ENCODE measurements at regions not wholly inside any gene's neighbourhood (a gene's known extent, or its start where the extent isn't known, plus 50 kb on each side); places are given as distances from the start of the nearest gene placed in this dataset.

DNA sequence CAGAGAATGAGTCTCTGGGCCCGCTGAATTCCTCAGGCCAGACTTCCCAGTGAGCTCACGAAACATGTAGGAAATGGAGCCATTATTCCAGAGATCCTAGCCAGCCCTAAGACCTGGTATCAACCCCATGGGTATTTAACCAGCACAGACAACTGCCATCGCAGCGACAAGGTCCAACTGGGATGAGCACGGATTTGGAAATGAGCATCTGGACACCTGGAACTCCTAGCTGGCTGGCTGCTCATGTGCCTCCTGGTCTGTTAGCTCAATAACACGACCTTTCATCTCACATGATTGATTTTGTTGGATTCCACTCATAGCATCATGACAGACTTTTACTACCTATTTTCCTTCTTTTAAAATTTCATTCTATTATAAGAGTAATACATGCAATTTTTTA, 51.0 kb downstream of the POU3F3 start:
- no peaks in the 10 kb centered on the region for H3K9me3 ChIP-seq
- no peak for FAIRE-seq
- WGBS, 2 donors = 67 to 68% methylated on average over 6 of the region's 6 CpGs
- no peak overlapping the region for H3K27ac ChIP-seq
- H3K4me3 ChIP-seq = no peak overlapping the region
- TF ChIP-seq, protein P1, sequence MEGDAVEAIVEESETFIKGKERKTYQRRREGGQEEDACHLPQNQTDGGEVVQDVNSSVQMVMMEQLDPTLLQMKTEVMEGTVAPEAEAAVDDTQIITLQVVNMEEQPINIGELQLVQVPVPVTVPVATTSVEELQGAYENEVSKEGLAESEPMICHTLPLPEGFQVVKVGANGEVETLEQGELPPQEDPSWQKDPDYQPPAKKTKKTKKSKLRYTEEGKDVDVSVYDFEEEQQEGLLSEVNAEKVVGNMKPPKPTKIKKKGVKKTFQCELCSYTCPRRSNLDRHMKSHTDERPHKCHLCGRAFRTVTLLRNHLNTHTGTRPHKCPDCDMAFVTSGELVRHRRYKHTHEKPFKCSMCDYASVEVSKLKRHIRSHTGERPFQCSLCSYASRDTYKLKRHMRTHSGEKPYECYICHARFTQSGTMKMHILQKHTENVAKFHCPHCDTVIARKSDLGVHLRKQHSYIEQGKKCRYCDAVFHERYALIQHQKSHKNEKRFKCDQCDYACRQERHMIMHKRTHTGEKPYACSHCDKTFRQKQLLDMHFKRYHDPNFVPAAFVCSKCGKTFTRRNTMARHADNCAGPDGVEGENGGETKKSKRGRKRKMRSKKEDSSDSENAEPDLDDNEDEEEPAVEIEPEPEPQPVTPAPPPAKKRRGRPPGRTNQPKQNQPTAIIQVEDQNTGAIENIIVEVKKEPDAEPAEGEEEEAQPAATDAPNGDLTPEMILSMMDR (IDR thresholded peaks at IDR 0.05) = no peak
- H3K27me3 ChIP-seq = peaks cover 0 to 3% (median 0%) of the 10 kb centered on the region in 4 donors
- intact Hi-C loops (cut with DNase I) = no loop called here
- H3K4me1 ChIP-seq = no peaks in the 10 kb centered on the region
- no peak for DNase-seq
- no peak for ATAC-seq
- H3K36me3 ChIP-seq = no peaks in the 10 kb centered on the region

DNA sequence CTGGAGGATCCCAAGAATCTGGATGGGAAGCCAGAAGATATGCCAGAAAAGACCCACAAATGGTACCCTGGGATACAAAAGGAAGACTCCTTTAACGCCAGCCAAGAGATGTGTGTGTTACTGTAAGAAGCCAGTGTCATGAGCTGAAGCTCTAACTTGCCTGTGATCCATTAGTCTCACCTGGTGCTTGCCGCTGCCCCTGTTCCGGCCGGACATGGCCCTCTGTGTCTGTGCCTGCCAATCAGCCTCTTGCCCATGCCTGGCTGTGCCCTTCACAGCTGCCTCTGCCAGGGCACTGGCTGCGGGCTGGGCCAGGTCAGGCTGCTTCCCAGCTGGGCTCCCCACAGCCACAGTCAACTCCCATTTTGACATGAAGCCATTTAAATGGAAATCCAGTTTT, 55.4 kb downstream of the POU3F3 start:
- FAIRE-seq (no peak), DNase-seq (no peak), ATAC-seq (no peak)
- no peaks in the 10 kb centered on the region for H3K4me1 ChIP-seq
- intact Hi-C loops (cut with DNase I) = no loop called here
- TF ChIP-seq, protein P1 (IDR thresholded peaks at IDR 0.05) = no peak
- no peak overlapping the region for H3K4me3 ChIP-seq
- H3K27ac ChIP-seq = no peak overlapping the region
- no peaks in the 10 kb centered on the region for H3K9me3 ChIP-seq
- no peaks in the 10 kb centered on the region for H3K36me3 ChIP-seq
- peaks cover 0 to 3% (median 0%) of the 10 kb centered on the region in 4 donors for H3K27me3 ChIP-seq
- 78 to 85% methylated on average over 5 of the region's 5 CpGs for WGBS, 2 donors

DNA sequence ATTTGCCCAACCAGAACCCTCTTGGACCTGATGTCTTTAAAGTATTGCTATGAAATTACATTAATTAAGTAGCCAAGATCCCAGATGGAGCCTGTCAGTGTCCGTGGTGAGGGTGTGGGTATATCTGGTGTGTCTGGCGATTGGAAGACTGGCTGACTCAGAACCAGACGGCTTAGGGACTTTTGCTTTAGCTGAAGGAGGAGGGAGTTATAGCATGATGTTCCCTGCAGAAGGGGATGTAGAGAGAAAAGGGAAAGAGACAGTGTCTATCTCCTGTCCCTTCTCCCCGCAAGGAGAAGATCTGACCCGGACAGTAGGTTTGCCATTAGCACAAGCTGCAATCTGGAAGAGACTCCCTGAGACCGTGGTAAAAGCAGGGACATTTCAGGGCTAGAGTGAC, 60.6 kb downstream of the POU3F3 start:
- Histone ChIP-seq H3K36me3 (no peaks in the 10 kb centered on the region), H3K27ac (no peak overlapping the region), H3K4me3 (no peak overlapping the region), H3K4me1 (no peaks in the 10 kb centered on the region), H3K9me3 (no peaks in the 10 kb centered on the region), H3K27me3 (peaks cover 0 to 3% (median 0%) of the 10 kb centered on the region in 4 donors)
- TF ChIP-seq, protein P1 (IDR thresholded peaks at IDR 0.05) = no peak
- FAIRE-seq (no peak), ATAC-seq (no peak), DNase-seq (no peak)
- 53 to 69% methylated on average over 6 of the region's 6 CpGs for WGBS, 2 donors
- intact Hi-C loops (cut with DNase I) = no loop called here

DNA sequence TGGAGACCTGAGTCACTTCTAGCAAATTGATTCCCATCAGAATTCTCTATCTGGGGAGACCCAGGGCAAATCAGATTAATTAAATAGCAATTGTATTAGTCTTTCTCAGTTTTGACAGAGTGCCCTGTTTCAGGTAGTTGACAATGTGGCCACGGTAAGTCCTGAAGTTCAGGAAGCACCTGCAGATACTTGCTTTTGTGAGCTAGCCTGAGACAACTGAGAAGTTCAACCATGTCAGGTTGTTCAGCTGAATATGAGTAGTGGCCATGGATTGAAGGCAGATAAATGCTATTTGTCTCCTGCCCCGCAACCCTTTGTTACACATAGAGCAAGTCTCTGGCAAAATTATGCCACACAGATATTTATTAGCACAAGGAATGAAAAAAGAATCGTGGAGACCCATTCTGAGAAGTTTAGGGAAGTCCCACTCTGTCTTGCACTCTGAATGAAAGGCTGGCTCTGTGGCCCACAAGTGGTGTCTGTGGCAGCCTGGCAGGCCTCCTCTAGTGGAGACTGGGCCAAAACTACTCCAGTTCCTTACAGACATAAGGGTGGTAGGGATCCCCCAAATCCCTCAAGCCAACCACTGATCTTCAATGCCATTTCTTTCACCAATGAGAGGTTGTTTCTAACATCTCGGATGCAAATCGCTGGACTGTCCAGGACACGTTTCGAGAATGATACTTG, 61.3 kb downstream of the POU3F3 start:
- DNase-seq = no peak
- ATAC-seq = no peak
- intact Hi-C loops (cut with DNase I) = no loop called here
- no peak for FAIRE-seq
- TF ChIP-seq, protein P1 (IDR thresholded peaks at IDR 0.05) = no peak
- no peak overlapping the region for H3K27ac ChIP-seq
- 73 to 88% methylated on average over 7 of the region's 7 CpGs for WGBS, 2 donors
- H3K9me3 ChIP-seq = no peaks in the 10 kb centered on the region
- H3K27me3 ChIP-seq = no peaks in the 10 kb centered on the region
- H3K4me1 ChIP-seq = no peaks in the 10 kb centered on the region
- no peaks in the 10 kb centered on the region for H3K36me3 ChIP-seq
- H3K4me3 ChIP-seq = no peak overlapping the region

DNA sequence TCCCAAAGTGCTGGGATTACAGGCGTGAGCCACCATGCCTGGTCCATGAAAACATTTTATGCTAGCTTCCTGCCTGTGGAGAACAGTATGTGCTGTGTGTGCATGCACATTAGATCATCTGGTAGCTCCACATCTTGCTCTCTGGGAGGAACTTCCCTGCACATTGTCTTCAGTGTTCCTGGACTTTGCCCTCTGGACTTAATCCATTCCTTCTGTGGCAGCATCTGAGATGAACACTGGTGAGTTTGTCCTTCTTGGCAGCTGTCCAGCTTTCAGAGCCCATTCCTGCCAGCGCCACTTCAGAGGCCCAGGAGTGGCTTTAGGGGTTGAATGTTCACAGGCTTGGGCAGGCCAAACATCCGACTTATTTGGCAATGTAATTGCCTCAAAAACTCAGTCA, 65.2 kb downstream of the POU3F3 start:
- intact Hi-C loops (cut with DNase I) = no loop called here

More for the DNA sequence above, 65.2 kb downstream of the POU3F3 start:
- TF ChIP-seq, protein P1 (IDR thresholded peaks at IDR 0.05) = no peak
- Histone ChIP-seq H3K9me3 (no peaks in the 10 kb centered on the region), H3K36me3 (no peaks in the 10 kb centered on the region), H3K27ac (no peak overlapping the region), H3K4me1 (no peaks in the 10 kb centered on the region), H3K4me3 (no peak overlapping the region), H3K27me3 (no peaks in the 10 kb centered on the region)
- no peak for FAIRE-seq
- DNase-seq = no peak
- 47 to 53% methylated on average over 3 of the region's 3 CpGs for WGBS, 2 donors
- peak in 2 of 4 donors; percentile 14 to 17 for ATAC-seq

Measured in pancreas (tissue), 10 donors.